Suprapubic skin (tissue), 4 donors: ENCODE measurements at regions not wholly inside any gene's neighbourhood (a gene's known extent, or its start where the extent isn't known, plus 50 kb on each side); places are given as distances from the start of the nearest gene placed in this dataset.

ENCODE experiments used
- DNase-seq, 2 donors: peaks; one replicate each; pipeline ENCODE4 v3.0.0-alpha.2; 2019; ENCODE audit warnings: low spot score in 2 of 2
- H3K27ac ChIP-seq: fragments of 200-600 bp; sonication (generic); one replicate; pipeline ENCODE4 v1.5.1; 2019
- H3K27me3 ChIP-seq: fragments of 200-600 bp; sonication (generic); one replicate; pipeline ENCODE4 v1.5.1; 2019
- H3K36me3 ChIP-seq: fragments of 200-600 bp; sonication (generic); one replicate; pipeline ENCODE4 v1.5.1; 2019
- H3K4me1 ChIP-seq: fragments of 200-600 bp; sonication (generic); one replicate; pipeline ENCODE4 v1.5.1; 2019
- H3K4me3 ChIP-seq: fragments of 200-600 bp; sonication (generic); one replicate; pipeline ENCODE4 v1.5.1; 2019; ENCODE audit warnings: mild to moderate bottlenecking
- H3K9me3 ChIP-seq: fragments of 200-600 bp; sonication (generic); one replicate; pipeline ENCODE4 v1.5.1; 2019
- CTCF ChIP-seq, 2 donors: fragments of 200-600 bp in 1 of 2; fragments of 450-650 bp in 1 of 2; sonication (generic) in 1 of 2; IDR thresholded peaks; one replicate each; pipeline ENCODE4 v1.5.1; 2016 to 2019; ENCODE audit warnings: antibody characterized with exemption in 2 of 2, mild to moderate bottlenecking in 1 of 2, moderate library complexity in 1 of 2
- EP300 ChIP-seq: sonication (generic); formaldehyde crosslinking; IDR thresholded peaks from one replicate; pipeline ENCODE4 v1.6.1; 2017; ENCODE audit warnings: antibody characterized with exemption
- POLR2A ChIP-seq, 2 donors: fragments of 450-650 bp; IDR thresholded peaks; one replicate each; pipeline ENCODE4 v1.6.1; 2017; ENCODE audit warnings: antibody characterized with exemption in 2 of 2, mild to moderate bottlenecking in 2 of 2, moderate library complexity in 2 of 2
- POLR2AphosphoS5 ChIP-seq, 3 donors: sonication (generic); formaldehyde crosslinking; IDR thresholded peaks; one replicate each; pipeline ENCODE4 v1.6.1; 2017; ENCODE audit warnings: antibody characterized with exemption in 3 of 3
- WGBS: methylation state at CpG from one replicate; pipeline ENCODE4 v1.1.5; 2018; 5-methylcytosine and 5-hydroxymethylcytosine counted together

- WGBS: 93% methylated on average over 4 of the region's 4 CpGs
- no peak overlapping the region for H3K27ac ChIP-seq
- H3K4me3 ChIP-seq: no peak overlapping the region
- H3K9me3 ChIP-seq: no peaks in the 10 kb centered on the region
- no peaks in the 10 kb centered on the region for H3K27me3 ChIP-seq
- TF ChIP-seq POLR2AphosphoS5 (IDR thresholded peaks at IDR 0.05) (no peak), CTCF (IDR thresholded peaks at IDR 0.05) (no peak), EP300 (no peak), POLR2A (IDR thresholded peaks at IDR 0.05) (no peak)
- no peak for DNase-seq
- H3K4me1 ChIP-seq: peaks cover 10% of the 10 kb centered on the region
- no peaks in the 10 kb centered on the region for H3K36me3 ChIP-seq
Observed at GRCh38 chr6:2481307-2481706, 235.9 kb upstream of the GMDS start.

GRCh38 chr6:2480267-2480966 lies 235.0 kb upstream of the GMDS start:
- H3K27ac ChIP-seq: no peak overlapping the region
- no peaks in the 10 kb centered on the region for H3K36me3 ChIP-seq
- H3K27me3 ChIP-seq: no peaks in the 10 kb centered on the region
- H3K4me1 ChIP-seq: peaks cover 10% of the 10 kb centered on the region
- no peak for DNase-seq
- no peaks in the 10 kb centered on the region for H3K9me3 ChIP-seq
- 73% methylated on average over 10 of the region's 10 CpGs for WGBS
- no peak overlapping the region for H3K4me3 ChIP-seq
- TF ChIP-seq POLR2A (IDR thresholded peaks at IDR 0.05) (no peak), CTCF (IDR thresholded peaks at IDR 0.05) (no peak), EP300 (no peak), POLR2AphosphoS5 (IDR thresholded peaks at IDR 0.05) (no peak)

GRCh38 chr6:2478200-2478599 lies 232.8 kb upstream of the GMDS start:
- Histone ChIP-seq H3K36me3 (no peaks in the 10 kb centered on the region), H3K4me1 (peaks cover 10% of the 10 kb centered on the region), H3K27me3 (no peaks in the 10 kb centered on the region), H3K27ac (no peak overlapping the region), H3K9me3 (no peaks in the 10 kb centered on the region), H3K4me3 (no peak overlapping the region)
- TF ChIP-seq CTCF (IDR thresholded peaks at IDR 0.05) (no peak), POLR2AphosphoS5 (IDR thresholded peaks at IDR 0.05) (no peak), POLR2A (IDR thresholded peaks at IDR 0.05) (no peak), EP300 (no peak)
- WGBS: 53% methylated on average over 9 of the region's 9 CpGs
- DNase-seq: no peak

- no peaks in the 10 kb centered on the region for H3K9me3 ChIP-seq
- no peaks in the 10 kb centered on the region for H3K36me3 ChIP-seq
- TF ChIP-seq POLR2A (IDR thresholded peaks at IDR 0.05) (no peak), CTCF (IDR thresholded peaks at IDR 0.05) (no peak), POLR2AphosphoS5 (IDR thresholded peaks at IDR 0.05) (no peak), EP300 (no peak)
- H3K4me1 ChIP-seq: peaks cover 10% of the 10 kb centered on the region
- WGBS: 49% methylated on average over 8 of the region's 8 CpGs
- DNase-seq: no peak
- no peak overlapping the region for H3K27ac ChIP-seq
- no peak overlapping the region for H3K4me3 ChIP-seq
- no peaks in the 10 kb centered on the region for H3K27me3 ChIP-seq
Observed at GRCh38 chr6:2477666-2478065, 232.3 kb upstream of the GMDS start.

- no peaks in the 10 kb centered on the region for H3K27me3 ChIP-seq
- no peak overlapping the region for H3K4me3 ChIP-seq
- H3K27ac ChIP-seq: no peak overlapping the region
- 83% methylated on average over 1 of the region's 1 CpG for WGBS
- H3K9me3 ChIP-seq: no peaks in the 10 kb centered on the region
- H3K4me1 ChIP-seq: peaks cover 10% of the 10 kb centered on the region
- DNase-seq: no peak
- H3K36me3 ChIP-seq: no peaks in the 10 kb centered on the region
- no peak for TF ChIP-seq POLR2A (IDR thresholded peaks at IDR 0.05)
- no peak for TF ChIP-seq CTCF (IDR thresholded peaks at IDR 0.05)
- no peak for TF ChIP-seq EP300
- TF ChIP-seq POLR2AphosphoS5 (IDR thresholded peaks at IDR 0.05): no peak
Observed at GRCh38 chr6:2477250-2477649, 231.8 kb upstream of the GMDS start.
